ENCODE measurements at regions not wholly inside any gene's neighbourhood (a gene's known extent, or its start where the extent isn't known, plus 50 kb on each side); places are given as distances from the start of the nearest gene placed in this dataset.

- TF ChIP-seq MAFK (IDR thresholded peaks at IDR 0.05; ENCODE audit: low read length) (no peak), CTCF (IDR thresholded peaks at IDR 0.05 in 2 of 3, conservative IDR thresholded peaks at IDR 0.05 in 1 of 3; ENCODE audit: insufficient read depth in 2 of 3, low read depth in 1 of 3, low read length in 3 of 3) (no peak), MLX (CRISPR knock-in tag; conservative IDR thresholded peaks at IDR 0.05) (no peak), ZSCAN29 (IDR thresholded peaks at IDR 0.05) (no peak)
These were observed 77.7 kb upstream of the ADAMTSL1 start for GRCh38 chr9:18396102-18396728.

Data from K562 (cell line).